UCSD-AML1 (cell line): ENCODE measurements at regions not wholly inside any gene's neighbourhood (a gene's known extent, or its start where the extent isn't known, plus 50 kb on each side); places are given as distances from the start of the nearest gene placed in this dataset.
"Not testable (repeated sequence)": the region's sequence is repeated elsewhere in the genome, so short reads cannot be mapped to it uniquely, and the experiment has no call there.

Experiments used
- DNase-seq: peaks from one replicate; lab custom pipeline; 2025; ENCODE audit not compliant: unreplicated experiment; lab: John Stamatoyannopoulos, UW

GRCh38 chr16:13453325-13453724 is 466.6 kb upstream of the ERCC4 start:
- DNase-seq = no peak

DNA sequence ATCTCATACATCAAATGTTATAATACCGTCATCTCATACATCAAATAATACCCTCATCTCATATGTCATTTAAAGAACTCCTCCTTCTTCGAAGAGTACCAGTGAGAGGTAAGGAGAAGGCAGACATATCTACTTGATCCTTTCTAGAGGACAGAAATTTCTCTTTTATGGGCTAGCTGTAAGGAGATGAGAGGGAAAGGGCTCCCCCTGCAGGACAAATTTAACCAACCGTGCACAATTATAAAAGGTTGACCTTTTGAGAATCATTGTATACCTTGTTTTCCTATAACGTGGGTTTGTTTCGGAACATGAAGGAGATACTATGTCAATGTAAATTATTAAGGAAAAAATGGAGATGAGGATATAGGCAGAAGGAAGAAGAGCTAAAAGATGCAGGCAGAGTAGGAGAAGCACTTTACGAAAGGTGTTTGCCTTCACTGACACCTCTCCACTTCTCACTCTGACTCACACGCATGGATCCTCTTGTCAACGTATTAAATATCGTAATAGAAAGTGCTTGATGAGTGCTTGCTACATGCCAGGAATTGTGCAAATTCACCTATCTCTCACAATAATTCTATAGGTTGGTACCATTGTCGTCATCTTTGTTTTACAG is 465.9 kb upstream of the ERCC4 start:
- DNase-seq = no peak

DNA sequence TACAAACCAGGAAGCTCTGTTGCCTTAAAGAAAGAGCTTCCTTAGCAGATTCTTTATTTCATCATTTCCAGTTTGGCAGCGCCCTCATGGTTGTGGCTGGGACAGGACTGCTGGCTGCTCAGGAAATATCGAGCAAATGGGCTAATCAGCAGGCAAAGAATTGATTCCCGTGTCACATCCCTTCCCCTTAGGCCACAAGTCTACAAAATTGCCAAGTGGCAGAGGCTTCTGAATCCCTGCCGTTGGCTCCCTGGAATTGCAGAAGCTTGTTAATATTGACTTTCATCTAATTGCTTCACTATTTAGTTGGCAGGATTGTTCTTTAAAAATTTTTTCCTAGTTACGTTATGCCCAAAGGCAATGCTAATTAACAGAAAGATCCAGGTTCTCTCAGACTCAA is 456.3 kb upstream of the ERCC4 start:
- DNase-seq = peak; percentile 13

DNA sequence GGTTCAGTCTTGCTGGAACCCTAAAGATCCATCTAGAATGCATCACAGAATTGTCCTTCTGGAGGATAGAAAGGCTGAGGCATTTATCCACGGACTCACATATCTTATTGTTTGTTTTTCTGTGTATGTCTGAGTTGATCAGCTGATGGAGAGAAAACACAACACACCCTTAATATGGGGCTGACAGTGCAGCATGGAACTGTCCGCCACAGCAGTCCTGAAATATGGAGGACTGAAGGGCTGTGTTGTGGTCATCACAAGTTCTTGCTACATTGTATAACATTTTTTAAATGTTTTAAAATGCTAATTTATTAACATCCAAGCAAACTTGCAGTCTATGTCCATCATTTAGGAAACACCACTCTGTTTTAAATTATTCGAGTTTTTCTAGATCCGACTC is 448.9 kb upstream of the ERCC4 start:
- DNase-seq = no peak

DNA sequence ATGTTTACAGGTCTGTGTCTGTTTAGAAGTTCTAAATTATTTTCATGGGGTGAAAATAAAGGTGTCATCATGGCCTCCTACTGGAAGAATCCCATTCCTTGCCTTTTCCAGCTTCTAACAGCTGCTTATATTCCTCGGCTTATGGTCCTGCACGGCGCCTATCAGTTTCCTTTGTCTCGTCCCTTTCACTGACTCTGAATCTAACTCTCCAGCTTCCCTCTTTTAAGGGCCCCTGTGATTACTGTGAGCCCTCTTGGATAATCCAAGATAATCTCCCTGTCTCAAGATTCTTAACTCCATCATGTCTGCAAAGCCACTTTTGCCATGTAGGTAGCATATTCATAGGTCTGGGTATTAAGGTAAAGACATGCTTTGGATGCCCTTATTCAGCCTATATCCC is 441.0 kb upstream of the ERCC4 start:
- no peak for DNase-seq

GRCh38 chr16:13479549-13479948 is 440.4 kb upstream of the ERCC4 start:
- DNase-seq = no peak

DNA sequence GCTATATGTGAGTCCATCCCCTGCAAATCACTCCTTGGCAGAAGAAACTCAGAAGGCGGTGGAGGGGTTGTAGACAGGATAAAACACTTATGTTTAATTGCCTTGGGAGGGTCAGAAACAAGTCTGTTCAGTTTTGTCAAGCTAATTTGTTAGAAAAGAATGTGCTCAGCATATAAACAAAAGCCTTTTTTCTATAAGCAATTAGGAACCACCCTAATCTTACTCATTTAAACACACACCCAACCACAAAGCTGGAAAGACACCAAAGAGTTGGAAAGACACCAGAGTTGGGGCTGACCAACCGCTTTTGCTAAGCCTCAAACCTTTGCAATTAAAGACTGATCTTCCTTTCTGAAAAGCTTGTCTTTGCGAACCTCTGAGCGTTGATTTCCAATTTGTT is 439.2 kb upstream of the ERCC4 start:
- DNase-seq = no peak

- DNase-seq = no peak
These were observed 436.8 kb upstream of the ERCC4 start for GRCh38 chr16:13483121-13483520.

DNA sequence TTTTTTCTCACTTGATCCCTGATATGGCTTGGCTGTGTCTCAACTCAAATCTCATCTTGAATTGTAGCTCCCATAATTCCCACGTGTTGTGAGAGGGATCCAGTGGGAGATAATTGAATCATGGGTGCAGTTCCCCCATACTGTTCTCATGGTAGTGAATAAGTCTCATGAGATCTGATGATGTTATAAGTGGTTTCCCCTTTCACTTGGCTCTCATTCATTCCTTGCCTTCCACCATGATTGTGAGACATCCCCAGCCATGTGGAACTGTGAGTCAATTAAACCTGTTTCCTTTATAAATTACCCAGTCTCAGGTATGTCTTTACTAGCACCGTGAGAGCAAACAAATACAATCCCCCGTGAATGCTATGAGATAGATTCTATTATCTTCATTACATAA is 430.5 kb upstream of the ERCC4 start:
- DNase-seq = not testable (repeated sequence)

DNA sequence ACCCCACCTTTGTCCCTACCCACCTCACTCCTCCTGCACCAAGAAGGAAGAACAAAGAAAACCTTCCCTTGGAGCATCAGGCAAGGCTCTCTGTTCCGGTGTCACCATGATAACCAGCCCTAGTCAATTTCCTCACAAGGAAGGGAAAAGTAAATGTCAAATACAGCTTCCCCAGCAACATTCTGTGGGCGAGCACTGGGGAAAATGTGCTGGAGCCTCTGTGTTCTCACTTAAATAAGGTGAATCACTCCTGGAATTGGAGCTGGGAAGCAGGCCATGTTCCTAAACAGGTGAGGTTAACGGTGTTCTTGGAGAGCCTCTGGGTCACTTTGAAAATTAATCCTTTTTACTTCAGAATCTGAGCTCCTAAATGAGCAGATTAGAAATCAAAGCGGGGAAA is 427.9 kb upstream of the ERCC4 start:
- no peak for DNase-seq

GRCh38 chr16:13503960-13504635 is 415.9 kb upstream of the ERCC4 start:
- no peak for DNase-seq

DNA sequence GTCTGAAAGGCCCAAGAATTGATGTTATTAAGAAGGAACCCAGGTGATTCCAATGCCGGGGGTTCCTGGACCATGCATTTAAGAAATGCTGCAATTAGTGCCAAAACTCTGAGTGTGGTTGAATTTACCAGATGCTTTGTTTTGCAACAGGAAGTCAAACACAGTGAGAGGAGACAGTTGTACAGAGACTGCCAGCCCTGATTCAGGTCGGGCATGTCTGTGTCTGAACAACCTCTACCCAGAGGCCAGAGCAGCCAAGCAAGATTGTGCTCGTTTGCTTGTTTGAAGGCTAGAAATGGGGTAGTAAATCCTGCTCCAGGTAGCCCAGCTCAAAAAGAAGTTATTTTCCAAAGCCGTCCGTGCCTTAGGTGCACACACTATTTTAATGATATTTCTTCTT is 412.4 kb upstream of the ERCC4 start:
- DNase-seq = no peak

DNA sequence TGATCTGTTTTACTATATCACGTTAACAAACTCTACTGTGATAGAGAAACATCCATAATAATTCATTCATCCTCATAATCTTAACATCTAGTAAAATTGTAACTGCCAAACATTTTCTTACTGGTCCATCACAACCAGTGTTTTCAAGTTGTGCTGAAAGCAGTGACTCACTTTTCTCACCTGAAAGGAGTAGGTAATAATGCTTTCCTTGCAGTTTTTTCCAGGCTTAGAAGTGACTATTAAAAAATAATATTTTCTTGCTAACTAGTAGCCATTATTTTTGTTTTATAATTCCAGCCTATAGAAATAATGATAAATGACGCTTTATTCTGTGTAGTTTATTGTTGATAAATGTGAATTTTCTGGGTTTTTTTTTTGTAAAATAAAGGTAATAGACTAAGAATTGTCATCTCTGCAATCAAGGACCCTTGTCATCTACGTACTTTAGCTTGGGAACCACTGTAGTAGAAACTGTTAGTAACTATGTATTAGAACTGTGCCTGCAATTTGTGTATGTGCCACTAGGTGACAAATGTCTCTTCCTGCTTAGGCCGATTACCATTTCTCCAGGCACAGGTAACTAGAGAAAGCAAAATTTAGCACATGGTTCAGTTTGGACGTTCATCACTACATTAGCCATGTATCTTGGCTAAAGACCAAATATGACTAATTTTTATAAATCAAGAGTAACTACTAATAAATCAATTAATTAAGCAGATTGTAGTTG is 409.4 kb upstream of the ERCC4 start:
- no peak for DNase-seq

- no peak for DNase-seq
These were observed 402.1 kb upstream of the ERCC4 start for GRCh38 chr16:13517841-13518240.

DNA sequence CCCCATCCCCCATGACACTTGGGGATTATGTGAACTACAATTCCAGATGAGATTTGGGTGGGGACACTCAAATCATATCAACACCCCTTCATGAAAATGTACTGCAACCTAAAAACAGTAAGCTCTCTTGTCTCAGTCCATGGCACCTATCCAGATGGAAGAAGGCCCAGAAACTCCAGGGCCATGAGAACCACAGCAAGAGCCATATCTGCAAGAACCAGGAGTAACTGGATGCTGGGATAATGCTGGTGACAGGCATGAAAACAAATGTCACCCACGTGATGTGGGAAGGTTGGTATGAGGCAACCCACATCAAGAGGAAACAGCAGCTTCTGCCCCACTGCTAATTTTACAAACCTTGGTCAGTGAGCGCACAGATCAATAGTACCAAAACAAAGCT is 400.1 kb upstream of the ERCC4 start:
- no peak for DNase-seq

GRCh38 chr16:13521356-13521755 is 398.6 kb upstream of the ERCC4 start:
- no peak for DNase-seq

DNA sequence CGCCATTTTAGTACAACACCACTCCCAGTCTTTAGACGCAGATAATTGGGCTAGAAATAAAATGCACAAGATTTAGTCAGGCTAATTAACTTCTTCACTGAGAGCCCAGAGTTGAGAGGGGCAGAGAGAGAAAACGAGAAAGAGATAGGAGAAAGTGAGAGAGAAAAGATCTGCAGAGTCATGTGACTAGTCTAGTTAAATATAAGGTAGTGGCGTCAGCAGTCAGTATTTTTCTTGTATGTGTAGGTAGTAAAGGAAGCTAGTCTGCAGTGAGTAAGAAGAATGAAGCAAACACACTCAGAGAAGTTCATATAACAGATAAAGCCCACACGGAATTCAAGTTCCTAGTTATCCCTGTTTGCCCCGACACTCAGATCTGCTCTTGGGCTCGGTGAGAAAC is 392.6 kb upstream of the ERCC4 start:
- DNase-seq = no peak

GRCh38 chr16:13528691-13529090 is 391.3 kb upstream of the ERCC4 start:
- no peak for DNase-seq

- no peak for DNase-seq
These were observed 390.6 kb upstream of the ERCC4 start for GRCh38 chr16:13529193-13529982.

- DNase-seq = no peak
These were observed 379.2 kb upstream of the ERCC4 start for GRCh38 chr16:13540771-13541170.

DNA sequence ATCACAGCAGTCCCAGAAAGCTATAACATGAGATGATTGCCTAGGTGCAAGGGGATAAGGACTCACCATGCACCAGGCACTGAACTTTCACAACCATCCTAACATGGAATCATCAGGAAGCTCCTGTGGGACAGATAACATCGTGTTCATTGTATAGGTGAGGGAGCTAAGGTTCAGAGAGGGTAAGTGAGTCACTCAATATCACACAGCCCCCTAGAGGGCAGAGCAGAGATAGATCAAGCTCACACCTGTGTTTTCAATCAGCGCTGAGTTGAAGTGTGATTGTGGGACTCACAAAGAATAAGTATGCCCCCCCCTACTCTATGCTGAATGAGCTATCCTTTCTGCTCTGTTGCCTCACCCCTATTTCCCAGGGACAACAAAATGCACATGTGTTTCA is 377.7 kb upstream of the ERCC4 start:
- no peak for DNase-seq

GRCh38 chr16:13543850-13544249 is 376.1 kb upstream of the ERCC4 start:
- DNase-seq = no peak
